GM19452 (cell line): ENCODE measurements at regions not wholly inside any gene's neighbourhood (a gene's known extent, or its start where the extent isn't known, plus 50 kb on each side); places are given as distances from the start of the nearest gene placed in this dataset.
"Not testable (repeated sequence)": the region's sequence is repeated elsewhere in the genome, so short reads cannot be mapped to it uniquely, and the experiment has no call there.

ENCODE experiments used
- ATAC-seq: cut with Tn5 transposase; IDR thresholded peaks from one replicate; pipeline ENCODE4 v1.9.1; 2021; ENCODE audit not compliant: unreplicated experiment

- ATAC-seq: no peak
Measured at GRCh38 chr16:16992975-16993765, 477.6 kb downstream of the XYLT1 start.

- no peak for ATAC-seq
Measured at GRCh38 chr16:16994831-16995230, 475.9 kb downstream of the XYLT1 start.

GRCh38 chr16:16996827-16997226 lies 473.9 kb downstream of the XYLT1 start:
- no peak for ATAC-seq

GRCh38 chr16:16997349-16997748 lies 473.4 kb downstream of the XYLT1 start:
- no peak for ATAC-seq

GRCh38 chr16:17001471-17001870 lies 469.3 kb downstream of the XYLT1 start:
- ATAC-seq: no peak

- no peak for ATAC-seq
Measured at GRCh38 chr16:17002565-17002964, 468.2 kb downstream of the XYLT1 start.

GRCh38 chr16:17005963-17006362 lies 464.8 kb downstream of the XYLT1 start:
- ATAC-seq: not testable (repeated sequence)

GRCh38 chr16:17011712-17012111 lies 459.0 kb downstream of the XYLT1 start:
- no peak for ATAC-seq

GRCh38 chr16:17013038-17013437 lies 457.7 kb downstream of the XYLT1 start:
- no peak for ATAC-seq

- no peak for ATAC-seq
Measured at GRCh38 chr16:17014484-17015121, 456.2 kb downstream of the XYLT1 start.

GRCh38 chr16:17015702-17016101 lies 455.1 kb downstream of the XYLT1 start:
- no peak for ATAC-seq

GRCh38 chr16:17017442-17017841 lies 453.3 kb downstream of the XYLT1 start:
- no peak for ATAC-seq

- ATAC-seq: no peak
Measured at GRCh38 chr16:17018585-17018939, 452.2 kb downstream of the XYLT1 start.

GRCh38 chr16:17019366-17019765 lies 451.4 kb downstream of the XYLT1 start:
- ATAC-seq: no peak

- ATAC-seq: no peak
Measured at GRCh38 chr16:17023606-17024005, 447.2 kb downstream of the XYLT1 start.

GRCh38 chr16:17024514-17024913 lies 446.2 kb downstream of the XYLT1 start:
- no peak for ATAC-seq

GRCh38 chr16:17026600-17027242 lies 444.0 kb downstream of the XYLT1 start:
- peak; percentile 83 for ATAC-seq

GRCh38 chr16:17027488-17028129 lies 443.2 kb downstream of the XYLT1 start:
- ATAC-seq: no peak

- no peak for ATAC-seq
Measured at GRCh38 chr16:17029602-17030350, 441.0 kb downstream of the XYLT1 start.

- no peak for ATAC-seq
Measured at GRCh38 chr16:17031484-17032268, 439.1 kb downstream of the XYLT1 start.
